Spleen (tissue), 11 donors: ENCODE measurements at regions not wholly inside any gene's neighbourhood (a gene's known extent, or its start where the extent isn't known, plus 50 kb on each side); places are given as distances from the start of the nearest gene placed in this dataset.
A peak's percentile ranks its signal among the peaks of the same experiment; 100 is the strongest.

ENCODE experiments used
- DNase-seq: peaks from one replicate; pipeline ENCODE4 v3.0.0-alpha.2; 2020
- H3K27ac ChIP-seq, 8 donors: fragments of 200-600 bp; sonication (generic) in 7 of 8; 1 replicate in 4 of 8; 2 replicates in 4 of 8; pipeline versions ENCODE4 v1.5.0 to v1.8.0; 2016 to 2021; ENCODE audit warnings: inconsistent platforms in 4 of 8, mild to moderate bottlenecking in 4 of 8, moderate library complexity in 1 of 8
- H3K27me3 ChIP-seq, 7 donors: fragments of 200-600 bp; sonication (generic) in 6 of 7; replicated peaks in 1 of 7; 1 replicate in 4 of 7; 2 replicates in 3 of 7; pipeline versions ENCODE4 v1.5.0 to v1.8.0; 2016 to 2021; ENCODE audit warnings: inconsistent platforms in 3 of 7, mild to moderate bottlenecking in 1 of 7
- H3K36me3 ChIP-seq, 6 donors: fragments of 200-600 bp; sonication (generic) in 5 of 6; 1 replicate in 4 of 6; 2 replicates in 2 of 6; pipeline versions ENCODE4 v1.5.0 to v1.8.0; 2016 to 2021; ENCODE audit warnings: inconsistent platforms in 2 of 6
- H3K4me1 ChIP-seq, 6 donors: fragments of 200-600 bp; sonication (generic) in 5 of 6; 1 replicate in 3 of 6; 2 replicates in 3 of 6; pipeline versions ENCODE4 v1.5.0 to v1.8.0; 2016 to 2021; ENCODE audit warnings: inconsistent platforms in 3 of 6
- H3K4me3 ChIP-seq, 8 donors: fragments of 200-600 bp; sonication (generic) in 7 of 8; 1 replicate in 4 of 8; 2 replicates in 4 of 8; pipeline versions ENCODE4 v1.5.0 to v1.8.0; 2016 to 2021; ENCODE audit warnings: inconsistent platforms in 4 of 8, mild to moderate bottlenecking in 4 of 8, moderate library complexity in 2 of 8
- H3K9me3 ChIP-seq, 8 donors: fragments of 200-600 bp; sonication (generic) in 7 of 8; 1 replicate in 4 of 8; 2 replicates in 4 of 8; pipeline versions ENCODE4 v1.5.0 to v1.8.0; 2016 to 2021; ENCODE audit warnings: inconsistent platforms in 4 of 8
- CTCF ChIP-seq, 11 experiments: fragments of 200-600 bp in 7 of 11; fragments of 450-650 bp in 4 of 11; sonication (generic) in 4 of 11; IDR thresholded peaks in 8 of 11; conservative IDR thresholded peaks in 3 of 11; 1 replicate in 7 of 11; 2 replicates in 4 of 11; pipeline versions ENCODE4 v1.4.0 to v1.8.0; 2016 to 2021; ENCODE audit warnings: antibody characterized with exemption in 11 of 11, inconsistent platforms in 4 of 11, mild to moderate bottlenecking in 1 of 11
- POLR2A ChIP-seq, 3 donors: fragments of 450-650 bp; IDR thresholded peaks; one replicate each; pipeline ENCODE4 v1.5.1; 2017; ENCODE audit warnings: antibody characterized with exemption in 3 of 3, mild to moderate bottlenecking in 1 of 3
- POLR2AphosphoS5 ChIP-seq, 3 donors: sonication (generic); formaldehyde crosslinking; IDR thresholded peaks; one replicate each; pipeline ENCODE4 v1.5.1; 2017; ENCODE audit warnings: antibody characterized with exemption in 3 of 3
- WGBS, 5 donors: extraction: QIAGEN DNeasy Blood & Tissue Kit in 3 of 5; methylation state at CpG; one replicate each; pipeline versions ENCODE4 v1.1.5 to v1.1.7; 2013 to 2018; 5-methylcytosine and 5-hydroxymethylcytosine counted together
- intact Hi-C: fragments of 100-400 bp; cut with DNase I; formaldehyde crosslinking; loops from one replicate; pipeline ENCODE4 v1.15.0; 2023; ENCODE audit warnings: low total_unique reads
- donor health status: healthy with polysubstance abuse.
- donor health status: DM: no; HTN: no; CAD: no; lungs with moderate emphysema.
- donor health status: DM: no; HTN: no; CAD: no.
- donor health status: Bipolar disorder and iron deficiency.
- donor health status: healthy.
- donor health status: DM: no; HTN: no; CAD: no.
- donor health status: DM: yes; HTN: yes; CAD: no.

DNA sequence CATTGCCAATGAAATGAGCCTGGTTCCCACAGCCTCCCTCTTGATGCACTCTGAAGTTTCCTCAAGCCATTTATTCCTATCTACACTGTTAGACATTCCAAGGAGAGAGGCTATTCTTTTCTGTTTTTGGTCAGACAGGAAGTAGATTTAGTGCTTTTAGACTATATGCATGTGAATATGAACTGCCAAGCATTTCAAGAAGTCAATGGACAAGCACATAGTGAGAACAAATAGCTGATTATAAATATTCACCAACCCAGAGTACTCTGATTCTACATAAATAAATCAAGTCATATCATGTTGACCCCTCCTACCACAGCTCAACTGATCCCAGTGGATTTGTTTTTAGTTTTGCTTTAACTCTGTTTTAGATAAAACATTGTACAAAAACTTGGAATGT is 412.5 kb upstream of the RARB start:
- no peak overlapping the region for H3K27ac ChIP-seq
- DNase-seq = no peak
- H3K9me3 ChIP-seq = no peaks in the 10 kb centered on the region
- intact Hi-C loops = no loop called here
- H3K4me1 ChIP-seq = no peaks in the 10 kb centered on the region
- no peaks in the 10 kb centered on the region for H3K27me3 ChIP-seq
- TF ChIP-seq POLR2A (IDR thresholded peaks at IDR 0.05) = no peak
- no peak overlapping the region for H3K4me3 ChIP-seq
- no peaks in the 10 kb centered on the region for H3K36me3 ChIP-seq

GRCh38 chr3:25018909-25019308 is 409.2 kb upstream of the RARB start:
- H3K27me3 ChIP-seq = no peaks in the 10 kb centered on the region
- H3K4me3 ChIP-seq = no peak overlapping the region
- no peaks in the 10 kb centered on the region for H3K36me3 ChIP-seq
- intact Hi-C loops = no loop called here
- no peak overlapping the region for H3K27ac ChIP-seq
- H3K4me1 ChIP-seq = no peaks in the 10 kb centered on the region
- DNase-seq = no peak
- TF ChIP-seq POLR2AphosphoS5 (IDR thresholded peaks at IDR 0.05) (no peak), CTCF (IDR thresholded peaks at IDR 0.05 in 8 of 11, conservative IDR thresholded peaks at IDR 0.05 in 3 of 11) (no peak), POLR2A (IDR thresholded peaks at IDR 0.05) (no peak)
- no peaks in the 10 kb centered on the region for H3K9me3 ChIP-seq

- DNase-seq = no peak
- Histone ChIP-seq H3K27ac (no peak overlapping the region), H3K36me3 (no peaks in the 10 kb centered on the region), H3K27me3 (no peaks in the 10 kb centered on the region), H3K9me3 (no peaks in the 10 kb centered on the region), H3K4me3 (no peak overlapping the region), H3K4me1 (no peaks in the 10 kb centered on the region)
- intact Hi-C loops = no loop called here
- WGBS, 5 donors = 70 to 85% (median 80%) methylated on average over 2 of the region's 2 CpGs
- TF ChIP-seq POLR2AphosphoS5 (IDR thresholded peaks at IDR 0.05) (no peak), POLR2A (IDR thresholded peaks at IDR 0.05) (no peak), CTCF (IDR thresholded peaks at IDR 0.05 in 8 of 11, conservative IDR thresholded peaks at IDR 0.05 in 3 of 11) (no peak)
These were observed 408.6 kb upstream of the RARB start for GRCh38 chr3:25019506-25019905.

DNA sequence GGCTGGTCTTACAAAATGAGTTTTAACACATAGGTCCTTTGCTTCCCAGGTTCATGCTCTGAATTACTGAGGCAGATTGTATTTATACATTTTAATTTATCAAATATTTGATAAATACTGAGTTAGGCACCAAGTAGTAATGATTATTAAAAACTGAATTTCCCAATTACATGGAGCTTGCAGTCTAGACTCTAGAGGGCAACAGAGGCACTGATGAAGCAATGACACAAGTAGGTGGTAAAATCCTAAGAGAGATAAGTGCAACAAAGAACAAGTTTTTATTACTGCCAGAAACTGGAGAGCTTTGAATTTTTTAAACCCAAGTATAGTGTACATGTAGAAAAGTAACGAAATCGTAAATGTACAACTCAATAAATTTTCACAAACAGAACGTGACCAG is 406.2 kb upstream of the RARB start:
- WGBS, 5 donors = 77 to 85% (median 83%) methylated on average over 3 of the region's 3 CpGs
- Histone ChIP-seq H3K4me3 (no peak overlapping the region), H3K27ac (no peak overlapping the region), H3K36me3 (no peaks in the 10 kb centered on the region), H3K9me3 (no peaks in the 10 kb centered on the region), H3K4me1 (no peaks in the 10 kb centered on the region), H3K27me3 (no peaks in the 10 kb centered on the region)
- intact Hi-C loops = loop anchor here (10.0 kb wide), 1 partner anchor 247 kb away; no protein-coding TSS in a partner anchor
- TF ChIP-seq CTCF (IDR thresholded peaks at IDR 0.05 in 8 of 11, conservative IDR thresholded peaks at IDR 0.05 in 3 of 11) (peak in 3 of 11 experiments; percentile 18 to 40 (median 23)), POLR2AphosphoS5 (IDR thresholded peaks at IDR 0.05) (no peak), POLR2A (IDR thresholded peaks at IDR 0.05) (no peak)
- DNase-seq = no peak

- Histone ChIP-seq H3K27me3 (no peaks in the 10 kb centered on the region), H3K36me3 (no peaks in the 10 kb centered on the region), H3K4me1 (no peaks in the 10 kb centered on the region), H3K27ac (no peak overlapping the region), H3K9me3 (no peaks in the 10 kb centered on the region), H3K4me3 (no peak overlapping the region)
- intact Hi-C loops = loop anchor here (10.0 kb wide), 1 partner anchor 249 kb away; no protein-coding TSS in a partner anchor
- DNase-seq = no peak
- no peak for TF ChIP-seq POLR2A (IDR thresholded peaks at IDR 0.05)
- TF ChIP-seq CTCF (IDR thresholded peaks at IDR 0.05 in 8 of 11, conservative IDR thresholded peaks at IDR 0.05 in 3 of 11) = no peak
- no peak for TF ChIP-seq POLR2AphosphoS5 (IDR thresholded peaks at IDR 0.05)
- WGBS, 5 donors = 83 to 98% (median 89%) methylated on average over 2 of the region's 2 CpGs
These were observed 404.2 kb upstream of the RARB start for GRCh38 chr3:25023876-25024275.
